A549 (cell line): ENCODE measurements at regions not wholly inside any gene's neighbourhood (a gene's known extent, or its start where the extent isn't known, plus 50 kb on each side); places are given as distances from the start of the nearest gene placed in this dataset.

Experiments used
- CEBPB ChIP-seq, 2 experiments: fragments of >200 bp in 1 of 2; sonication (Bioruptor Twin) in 1 of 2; formaldehyde crosslinking in 1 of 2; IDR thresholded peaks; 2 replicates each; pipeline ENCODE4 v1.6.1; 2012 to 2016
- CTCF ChIP-seq: fragments of >200 bp; sonication (Bioruptor Twin); formaldehyde crosslinking; IDR thresholded peaks from 3 replicates; pipeline ENCODE4 v1.5.1; 2016
- EHMT2 ChIP-seq: fragments of 200-600 bp; sonication (generic); IDR thresholded peaks from 2 replicates; pipeline ENCODE4 v1.6.1; 2016; ENCODE audit warnings: antibody characterized with exemption, low read depth, mild to moderate bottlenecking, moderate library complexity
- EP300 ChIP-seq, 2 experiments: fragments of >200 bp; sonication (Bioruptor Twin); formaldehyde crosslinking; IDR thresholded peaks; 2 replicates in 1 of 2; 3 replicates in 1 of 2; pipeline ENCODE4 v1.6.1; 2016 to 2017
- HOXB13 ChIP-seq: fragments of 250-450 bp; sonication (Bioruptor Pico); IDR thresholded peaks from 2 replicates; pipeline ENCODE4 v1.5.0; 2020; ENCODE audit warnings: low read depth, mild to moderate bottlenecking, moderate library complexity
- JUN ChIP-seq, 2 experiments: fragments of >200 bp; sonication (Bioruptor Twin); formaldehyde crosslinking; IDR thresholded peaks; 2 replicates in 1 of 2; 3 replicates in 1 of 2; pipeline ENCODE4 v1.6.1; 2016 to 2017
- KDM1A ChIP-seq: fragments of 200-600 bp; sonication (generic); IDR thresholded peaks from 2 replicates; pipeline ENCODE4 v1.6.1; 2016; ENCODE audit warnings: low read depth, mild to moderate bottlenecking
- MAFK ChIP-seq: fragments of 450-650 bp; IDR thresholded peaks from 2 replicates; pipeline ENCODE4 v1.6.1; 2014; ENCODE audit not compliant: partially characterized antibody
- NFE2L2 ChIP-seq: fragments of 150-350 bp; conservative IDR thresholded peaks from 2 replicates; pipeline ENCODE4 v1.6.1; 2014; ENCODE audit warnings: low read length
- RFX5 ChIP-seq: fragments of 450-650 bp; IDR thresholded peaks from 2 replicates; pipeline ENCODE4 v1.7.1; 2014; ENCODE audit warnings: antibody characterized with exemption, mild to moderate bottlenecking, moderate library complexity
- USF2 ChIP-seq: fragments of 450-650 bp; IDR thresholded peaks from 2 replicates; pipeline ENCODE4 v1.6.1; 2014; ENCODE audit warnings: antibody characterized with exemption
- ZNF302 ChIP-seq: fragments of 250-450 bp; sonication (Bioruptor Pico); IDR thresholded peaks from 2 replicates; pipeline ENCODE4 v1.9.0; 2021; ENCODE audit warnings: inconsistent platforms, mild to moderate bottlenecking, moderate library complexity

DNA sequence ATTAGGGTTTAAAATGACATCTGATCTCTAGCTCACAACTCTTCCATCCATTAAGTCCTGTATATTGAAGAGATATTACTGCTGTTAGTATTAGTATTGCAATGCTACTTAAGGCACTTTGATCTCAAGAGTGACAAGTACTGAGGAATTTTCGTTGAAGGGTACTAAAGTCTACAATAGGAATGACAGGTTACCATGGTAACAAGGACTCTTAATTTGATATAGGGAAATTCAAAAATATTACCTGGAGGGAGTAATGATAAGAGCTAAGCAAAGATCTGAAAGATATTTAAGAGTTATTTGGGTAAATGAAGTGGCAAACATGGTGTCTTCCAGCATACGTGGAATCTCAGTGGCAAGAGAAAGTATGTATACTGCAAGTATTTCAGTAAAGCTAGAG lies 518.0 kb upstream of the SLC35B3 start:
- TF ChIP-seq ZNF302, result no peak
- no peak for TF ChIP-seq JUN (IDR thresholded peaks at IDR 0.05)
- TF ChIP-seq KDM1A, result no peak
- TF ChIP-seq CEBPB (IDR thresholded peaks at IDR 0.05), result no peak
- TF ChIP-seq USF2, result no peak
- no peak for TF ChIP-seq EP300 (IDR thresholded peaks at IDR 0.05)
- no peak for TF ChIP-seq CTCF
- TF ChIP-seq RFX5, result no peak
- no peak for TF ChIP-seq MAFK
- no peak for TF ChIP-seq NFE2L2
- TF ChIP-seq EHMT2, result no peak
- TF ChIP-seq HOXB13 (CRISPR knock-in tag), result no peak
